DOHH2 (cell line): ENCODE measurements at regions not wholly inside any gene's neighbourhood (a gene's known extent, or its start where the extent isn't known, plus 50 kb on each side); places are given as distances from the start of the nearest gene placed in this dataset.

ENCODE experiments used
- H3F3A ChIP-seq: fragments of 200-600 bp; sonication (generic), shearing (Covaris generic); 2 replicates; pipeline ENCODE4 v1.6.0; 2016; ENCODE audit warnings: antibody characterized with exemption, mild to moderate bottlenecking; ENCODE audit not compliant: control insufficient read depth, insufficient read depth
- H3K27ac ChIP-seq: fragments of 200-600 bp; sonication (generic); 2 replicates; pipeline ENCODE4 v1.5.1; 2014; ENCODE audit warnings: low read depth, mild to moderate bottlenecking, low read length, moderate library complexity
- H3K27me3 ChIP-seq: fragments of 200-600 bp; sonication (generic); 2 replicates; pipeline ENCODE4 v1.6.1; 2014; ENCODE audit warnings: mild to moderate bottlenecking, low read length, mixed read lengths; ENCODE audit not compliant: control insufficient read depth
- H3K36me3 ChIP-seq: fragments of 200-600 bp; sonication (generic); 2 replicates; pipeline ENCODE4 v1.6.1; 2014; ENCODE audit warnings: mild to moderate bottlenecking, low read length, moderate library complexity, mixed read lengths; ENCODE audit not compliant: control insufficient read depth
- H3K4me1 ChIP-seq: fragments of 200-600 bp; sonication (generic); 2 replicates; pipeline ENCODE4 v1.6.1; 2014; ENCODE audit warnings: mild to moderate bottlenecking, low read length, mixed read lengths; ENCODE audit not compliant: control insufficient read depth
- H3K4me2 ChIP-seq: fragments of 200-600 bp; sonication (generic); 2 replicates; pipeline ENCODE4 v1.6.0; 2014; ENCODE audit warnings: mild to moderate bottlenecking, low read length, moderate library complexity
- H3K4me3 ChIP-seq: fragments of 200-600 bp; sonication (generic); 2 replicates; pipeline ENCODE4 v1.5.1; 2014; ENCODE audit warnings: mild to moderate bottlenecking, low read length, mixed read lengths
- H3K79me2 ChIP-seq: fragments of 200-600 bp; sonication (generic); 2 replicates; pipeline ENCODE4 v1.6.1; 2014; ENCODE audit warnings: mild to moderate bottlenecking, low read length, mixed read lengths; ENCODE audit not compliant: control insufficient read depth
- H3K9me2 ChIP-seq: fragments of 200-600 bp; sonication (generic); replicated peaks from 2 replicates; pipeline ENCODE4 v1.6.1; 2014; ENCODE audit warnings: mild to moderate bottlenecking, low read length, mixed read lengths; ENCODE audit not compliant: control insufficient read depth
- H3K9me3 ChIP-seq: fragments of 200-600 bp; sonication (generic); 2 replicates; pipeline ENCODE4 v1.6.1; 2014; ENCODE audit warnings: antibody characterized with exemption, low read length, mixed read lengths; ENCODE audit not compliant: control insufficient read depth, insufficient read depth
- H4K20me1 ChIP-seq: fragments of 200-600 bp; sonication (generic); 2 replicates; pipeline ENCODE4 v1.6.0; 2014; ENCODE audit warnings: low read depth, mild to moderate bottlenecking, antibody characterized with exemption, low read length, moderate library complexity; ENCODE audit not compliant: control insufficient read depth, insufficient read depth
- CTCF ChIP-seq: fragments of 200-600 bp; sonication (generic); IDR thresholded peaks from one replicate; pipeline ENCODE4 v1.5.1; 2014; ENCODE audit warnings: antibody characterized with exemption, mild to moderate bottlenecking, low read depth, low read length; ENCODE audit not compliant: poor library complexity, severe bottlenecking
- EZH2phosphoT487 ChIP-seq: fragments of 200-600 bp; sonication (generic); IDR thresholded peaks from 2 replicates; pipeline ENCODE4 v1.6.1; 2017; ENCODE audit warnings: borderline replicate concordance, mild to moderate bottlenecking, antibody characterized with exemption, low read length, moderate library complexity, mixed read lengths

GRCh38 chr3:81425198-81425868 lies 336.1 kb downstream of the GBE1 start:
- Histone ChIP-seq H3K79me2 (no peaks in the 10 kb centered on the region), H3K36me3 (no peaks in the 10 kb centered on the region), H3F3A (no peaks in the 10 kb centered on the region), H3K4me1 (no peaks in the 10 kb centered on the region), H3K9me2 (no peaks in the 10 kb centered on the region), H4K20me1 (no peaks in the 10 kb centered on the region), H3K9me3 (no peaks in the 10 kb centered on the region), H3K4me2 (no peak overlapping the region), H3K27me3 (no peaks in the 10 kb centered on the region), H3K4me3 (no peak overlapping the region), H3K27ac (no peak overlapping the region)
- TF ChIP-seq CTCF (no peak), EZH2phosphoT487 (no peak)

- no peak for TF ChIP-seq CTCF
- no peak for TF ChIP-seq EZH2phosphoT487
- H3K36me3 ChIP-seq = no peaks in the 10 kb centered on the region
- H3K4me1 ChIP-seq = no peaks in the 10 kb centered on the region
- no peak overlapping the region for H3K4me3 ChIP-seq
- no peak overlapping the region for H3K27ac ChIP-seq
- no peaks in the 10 kb centered on the region for H3K9me2 ChIP-seq
- H3K9me3 ChIP-seq = no peaks in the 10 kb centered on the region
- H3K79me2 ChIP-seq = no peaks in the 10 kb centered on the region
- H3K27me3 ChIP-seq = no peaks in the 10 kb centered on the region
- no peaks in the 10 kb centered on the region for H4K20me1 ChIP-seq
- no peaks in the 10 kb centered on the region for H3F3A ChIP-seq
- H3K4me2 ChIP-seq = no peak overlapping the region
These were observed 342.2 kb downstream of the GBE1 start for GRCh38 chr3:81419228-81419627.

DNA sequence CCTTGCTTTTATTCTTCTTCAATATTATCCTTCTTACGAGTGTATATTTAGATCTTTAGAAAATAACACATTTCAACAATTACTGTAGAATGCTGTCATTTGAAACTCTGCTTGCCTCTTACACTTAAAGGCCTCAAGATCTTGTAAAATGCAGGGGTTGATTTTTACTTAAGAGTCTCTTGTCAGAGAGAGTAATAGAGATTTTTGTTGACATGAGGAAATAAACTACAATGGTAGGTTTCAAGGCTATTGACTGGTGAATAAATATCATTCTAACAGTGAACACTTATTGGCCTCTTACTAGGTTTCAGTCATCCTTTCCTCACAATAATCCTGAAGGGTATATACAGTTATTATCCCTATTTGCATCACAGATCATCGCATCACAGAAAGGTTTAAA lies 344.6 kb downstream of the GBE1 start:
- no peaks in the 10 kb centered on the region for H4K20me1 ChIP-seq
- H3K27ac ChIP-seq = no peak overlapping the region

More for the DNA sequence above, 344.6 kb downstream of the GBE1 start:
- no peaks in the 10 kb centered on the region for H3K9me2 ChIP-seq
- H3K9me3 ChIP-seq = no peaks in the 10 kb centered on the region
- H3K4me3 ChIP-seq = no peak overlapping the region
- no peak overlapping the region for H3K4me2 ChIP-seq
- H3K4me1 ChIP-seq = no peaks in the 10 kb centered on the region
- no peaks in the 10 kb centered on the region for H3F3A ChIP-seq
- no peaks in the 10 kb centered on the region for H3K36me3 ChIP-seq
- no peaks in the 10 kb centered on the region for H3K27me3 ChIP-seq
- TF ChIP-seq EZH2phosphoT487 = no peak
- TF ChIP-seq CTCF = no peak
- H3K79me2 ChIP-seq = no peaks in the 10 kb centered on the region
